H9 (cell line): ENCODE measurements at regions not wholly inside any gene's neighbourhood (a gene's known extent, or its start where the extent isn't known, plus 50 kb on each side); places are given as distances from the start of the nearest gene placed in this dataset.

Experiments used
- DNase-seq: peaks from one replicate; pipeline ENCODE4 v3.0.0-alpha.2; 2017
- H2AFZ ChIP-seq: one replicate; pipeline ENCODE4 v1.6.1; 2013; ENCODE audit warnings: mild to moderate bottlenecking, low read length, control low read depth, moderate library complexity
- H2AK5ac ChIP-seq: 2 replicates; pipeline ENCODE4 v1.6.1; 2013; ENCODE audit warnings: low read length, control low read depth, mixed read lengths; ENCODE audit not compliant: insufficient read length
- H2BK120ac ChIP-seq: one replicate; pipeline ENCODE4 v1.6.1; 2013; ENCODE audit warnings: low read depth, mild to moderate bottlenecking, low read length, control low read depth, inconsistent platforms; ENCODE audit not compliant: poor library complexity, severe bottlenecking
- H2BK12ac ChIP-seq: 2 replicates; pipeline ENCODE4 v1.6.1; 2013; ENCODE audit warnings: low read length, control low read depth, mixed read lengths, low read depth; ENCODE audit not compliant: insufficient read length
- H2BK15ac ChIP-seq: 2 replicates; pipeline ENCODE4 v1.6.1; 2013; ENCODE audit warnings: low read depth, low read length, control low read depth
- H2BK20ac ChIP-seq: one replicate; pipeline ENCODE4 v1.6.1; 2013; ENCODE audit warnings: low read depth, mild to moderate bottlenecking, low read length, control low read depth, inconsistent platforms; ENCODE audit not compliant: poor library complexity, severe bottlenecking
- H2BK5ac ChIP-seq: 2 replicates; pipeline ENCODE4 v1.6.1; 2013; ENCODE audit warnings: low read length, control low read depth, mixed read lengths; ENCODE audit not compliant: insufficient read length
- H3K14ac ChIP-seq: 2 replicates; pipeline ENCODE4 v1.6.1; 2013; ENCODE audit warnings: low read length, control low read depth; ENCODE audit not compliant: insufficient read depth
- H3K18ac ChIP-seq: 2 replicates; pipeline ENCODE4 v1.6.1; 2013; ENCODE audit warnings: low read depth, mild to moderate bottlenecking, mixed read lengths, low read length, control low read depth; ENCODE audit not compliant: insufficient read length
- H3K23ac ChIP-seq: 2 replicates; pipeline ENCODE4 v1.6.1; 2013; ENCODE audit warnings: low read length, control low read depth, mixed read lengths, low read depth; ENCODE audit not compliant: insufficient read length
- H3K23me2 ChIP-seq: 2 replicates; pipeline ENCODE4 v1.6.1; 2013; ENCODE audit warnings: low read depth, mild to moderate bottlenecking, mixed read lengths, low read length, control low read depth; ENCODE audit not compliant: insufficient read length, poor library complexity, severe bottlenecking
- H3K27ac ChIP-seq: 2 replicates; pipeline ENCODE4 v1.5.1; 2013; ENCODE audit warnings: low read length, control low read depth, mixed read lengths, low read depth; ENCODE audit not compliant: insufficient read length
- H3K27me3 ChIP-seq: 2 replicates; pipeline ENCODE4 v1.6.1; 2013; ENCODE audit warnings: low read length, control low read depth, inconsistent platforms; ENCODE audit not compliant: insufficient read depth
- H3K4ac ChIP-seq: 2 replicates; pipeline ENCODE4 v1.6.1; 2013; ENCODE audit warnings: low read depth, mild to moderate bottlenecking, control low read depth, inconsistent platforms, low read length, moderate library complexity
- H3K4me1 ChIP-seq: 2 replicates; pipeline ENCODE4 v1.6.1; 2013; ENCODE audit warnings: low read length, control low read depth, inconsistent platforms; ENCODE audit not compliant: insufficient read depth
- H3K4me2 ChIP-seq: 2 replicates; pipeline ENCODE4 v1.6.1; 2013; ENCODE audit warnings: low read length, control low read depth, mixed read lengths; ENCODE audit not compliant: insufficient read length, insufficient read depth
- H3K56ac ChIP-seq: 2 replicates; pipeline ENCODE4 v1.6.1; 2013; ENCODE audit warnings: low read depth, mild to moderate bottlenecking, mixed read lengths, low read length, control low read depth; ENCODE audit not compliant: insufficient read length
- H3K79me1 ChIP-seq: 2 replicates; pipeline ENCODE4 v1.6.1; 2013; ENCODE audit warnings: low read depth, mild to moderate bottlenecking, moderate library complexity, low read length, control low read depth, inconsistent platforms; ENCODE audit not compliant: insufficient read depth, poor library complexity, severe bottlenecking
- H3K79me2 ChIP-seq: 2 replicates; pipeline ENCODE4 v1.6.1; 2013; ENCODE audit warnings: low read length, control low read depth, inconsistent platforms; ENCODE audit not compliant: insufficient read depth
- H3K9ac ChIP-seq: 2 replicates; pipeline ENCODE4 v1.6.1; 2013; ENCODE audit warnings: low read length, control low read depth, mixed read lengths; ENCODE audit not compliant: insufficient read length; ENCODE audit errors: extremely low read depth
- H3K9me3 ChIP-seq: one replicate; pipeline ENCODE4 v1.6.1; 2013; ENCODE audit warnings: low read depth, low read length, inconsistent platforms; ENCODE audit not compliant: control insufficient read depth
- H3T11ph ChIP-seq: one replicate; pipeline ENCODE4 v1.6.1; 2013; ENCODE audit warnings: mild to moderate bottlenecking, low read length, control low read depth, inconsistent platforms
- H4K20me1 ChIP-seq: one replicate; pipeline ENCODE4 v1.6.1; 2013; ENCODE audit not compliant: control insufficient read depth, insufficient read length, insufficient read depth
- H4K5ac ChIP-seq: 2 replicates; pipeline ENCODE4 v1.6.1; 2013; ENCODE audit warnings: low read depth, mild to moderate bottlenecking, mixed read lengths, low read length, control low read depth; ENCODE audit not compliant: insufficient read length
- H4K8ac ChIP-seq: replicated peaks from 2 replicates; pipeline ENCODE4 v1.6.1; 2013; ENCODE audit warnings: low read length, control low read depth, mixed read lengths, low read depth; ENCODE audit not compliant: insufficient read length
- H4K91ac ChIP-seq: 2 replicates; pipeline ENCODE4 v1.6.1; 2013; ENCODE audit warnings: low read depth, mild to moderate bottlenecking, moderate library complexity, mixed read lengths, low read length, control low read depth; ENCODE audit not compliant: insufficient read length
- H3K27ac Mint-ChIP-seq, 3 experiments: 2 replicates in 2 of 3; 3 replicates in 1 of 3; pipeline ENCODE4 v1.8.0; 2020 to 2021; ENCODE audit warnings: mixed read lengths in 3 of 3, mild to moderate bottlenecking in 1 of 3, moderate library complexity in 1 of 3
- H3K27me3 Mint-ChIP-seq: 2 replicates; pipeline ENCODE4 v1.8.0; 2021; ENCODE audit warnings: low read depth, mild to moderate bottlenecking, moderate library complexity, mixed read lengths
- H3K36me3 Mint-ChIP-seq, 3 experiments: 2 replicates in 2 of 3; 3 replicates in 1 of 3; pipeline ENCODE4 v1.8.0; 2020 to 2021; ENCODE audit warnings: low read depth in 3 of 3, mixed read lengths in 3 of 3; ENCODE audit not compliant: insufficient read depth in 1 of 3
- H3K4me1 Mint-ChIP-seq, 2 experiments: 2 replicates each; pipeline ENCODE4 v1.8.0; 2020; ENCODE audit warnings: mixed read lengths in 2 of 2
- H3K4me3 Mint-ChIP-seq, 2 experiments: 2 replicates in 1 of 2; 3 replicates in 1 of 2; pipeline ENCODE4 v1.8.0; 2020 to 2021; ENCODE audit warnings: mild to moderate bottlenecking in 2 of 2, mixed read lengths in 2 of 2, moderate library complexity in 1 of 2
- H3K9me3 Mint-ChIP-seq, 2 experiments: 2 replicates in 1 of 2; 3 replicates in 1 of 2; pipeline ENCODE4 v1.8.0; 2020; ENCODE audit warnings: mild to moderate bottlenecking in 2 of 2, mixed read lengths in 2 of 2, moderate library complexity in 1 of 2
- CTCF ChIP-seq: fragments of 200-600 bp; sonication (generic); conservative IDR thresholded peaks from 3 replicates; pipeline ENCODE4 v1.8.0; 2021; ENCODE audit warnings: antibody characterized with exemption, mild to moderate bottlenecking
- WGBS: extraction: QIAGEN DNeasy Blood & Tissue Kit; methylation state at CpG from one replicate; pipeline ENCODE4 v1.1.7; 2013; ENCODE audit warnings: missing lambda C conversion rate, low lambda C conversion rate, mixed read lengths; ENCODE audit not compliant: insufficient read length; ENCODE audit errors: extremely low coverage; 5-methylcytosine and 5-hydroxymethylcytosine counted together

GRCh38 chr3:43196721-43197120 is 89.6 kb upstream of the SNRK start:
- no peak overlapping the region for H2BK120ac ChIP-seq
- H3K18ac ChIP-seq, result no peak overlapping the region
- no peak overlapping the region for H3K4ac ChIP-seq
- H4K5ac ChIP-seq, result no peak overlapping the region
- no peak for TF ChIP-seq CTCF
- no peak overlapping the region for H2BK15ac ChIP-seq
- no peaks in the 10 kb centered on the region for H3K36me3 Mint-ChIP-seq
- no peak overlapping the region for H2AK5ac ChIP-seq
- no peak overlapping the region for H3K27ac Mint-ChIP-seq
- H3K9me3 Mint-ChIP-seq, result no peaks in the 10 kb centered on the region; a peak in 1 of 5 replicates
- no peaks in the 10 kb centered on the region for H3K9me3 ChIP-seq
- no peak for DNase-seq
- no peak overlapping the region for H2BK12ac ChIP-seq
- H3K23me2 ChIP-seq, result no peaks in the 10 kb centered on the region
- H3K79me2 ChIP-seq, result no peaks in the 10 kb centered on the region
- H3K56ac ChIP-seq, result no peak overlapping the region
- H4K91ac ChIP-seq, result no peak overlapping the region
- no peaks in the 10 kb centered on the region for H4K20me1 ChIP-seq
- no peak overlapping the region for H3T11ph ChIP-seq
- no peak overlapping the region for H3K14ac ChIP-seq
- no peak overlapping the region for H3K23ac ChIP-seq
- no peak overlapping the region for H4K8ac ChIP-seq
- H3K4me1 ChIP-seq, result no peaks in the 10 kb centered on the region
- H3K27me3 ChIP-seq, result no peaks in the 10 kb centered on the region
- no peaks in the 10 kb centered on the region for H3K79me1 ChIP-seq
- WGBS, result no CpG with 5 or more reads among the region's 6 CpGs
- H2BK5ac ChIP-seq, result no peak overlapping the region
- H3K4me2 ChIP-seq, result no peak overlapping the region
- no peak overlapping the region for H3K27ac ChIP-seq
- H3K9ac ChIP-seq, result no peak overlapping the region
- H3K27me3 Mint-ChIP-seq, result peaks cover 24% of the 10 kb centered on the region
- H3K4me1 Mint-ChIP-seq, result no peaks in the 10 kb centered on the region
- H3K4me3 Mint-ChIP-seq, result no peak overlapping the region
- H2BK20ac ChIP-seq, result no peak overlapping the region
- no peak overlapping the region for H2AFZ ChIP-seq
